ENCODE measurements at regions not wholly inside any gene's neighbourhood (a gene's known extent, or its start where the extent isn't known, plus 50 kb on each side); places are given as distances from the start of the nearest gene placed in this dataset.

- Histone ChIP-seq H3K27me3 (replicated peaks) (no peaks in the 10 kb centered on the region), H3K36me3 (replicated peaks) (no peaks in the 10 kb centered on the region), H3K27ac (no peak overlapping the region), H3K4me3 (ENCODE audit: low read depth, low read length) (no peak overlapping the region)
- in situ Hi-C loops (cut with HindIII; ENCODE audit: low pct_ligation_motif_present, low sequenced_read_pairs), result no loop called here
- DNase-seq, result no peak
- TF ChIP-seq, protein P1, sequence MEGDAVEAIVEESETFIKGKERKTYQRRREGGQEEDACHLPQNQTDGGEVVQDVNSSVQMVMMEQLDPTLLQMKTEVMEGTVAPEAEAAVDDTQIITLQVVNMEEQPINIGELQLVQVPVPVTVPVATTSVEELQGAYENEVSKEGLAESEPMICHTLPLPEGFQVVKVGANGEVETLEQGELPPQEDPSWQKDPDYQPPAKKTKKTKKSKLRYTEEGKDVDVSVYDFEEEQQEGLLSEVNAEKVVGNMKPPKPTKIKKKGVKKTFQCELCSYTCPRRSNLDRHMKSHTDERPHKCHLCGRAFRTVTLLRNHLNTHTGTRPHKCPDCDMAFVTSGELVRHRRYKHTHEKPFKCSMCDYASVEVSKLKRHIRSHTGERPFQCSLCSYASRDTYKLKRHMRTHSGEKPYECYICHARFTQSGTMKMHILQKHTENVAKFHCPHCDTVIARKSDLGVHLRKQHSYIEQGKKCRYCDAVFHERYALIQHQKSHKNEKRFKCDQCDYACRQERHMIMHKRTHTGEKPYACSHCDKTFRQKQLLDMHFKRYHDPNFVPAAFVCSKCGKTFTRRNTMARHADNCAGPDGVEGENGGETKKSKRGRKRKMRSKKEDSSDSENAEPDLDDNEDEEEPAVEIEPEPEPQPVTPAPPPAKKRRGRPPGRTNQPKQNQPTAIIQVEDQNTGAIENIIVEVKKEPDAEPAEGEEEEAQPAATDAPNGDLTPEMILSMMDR (IDR thresholded peaks at IDR 0.05; ENCODE audit: low read depth, low read length, missing control alignments), result no peak
These were observed 161.8 kb downstream of the CASP12 start for GRCh38 chr11:104736502-104736901.

GRCh38 chr11:104734998-104735397, 163.3 kb downstream of the CASP12 start:
- H3K4me3 ChIP-seq (ENCODE audit: low read depth, low read length), result no peak overlapping the region
- TF ChIP-seq, protein P1 (IDR thresholded peaks at IDR 0.05; ENCODE audit: low read depth, low read length, missing control alignments), result no peak
- no peak for DNase-seq
- H3K36me3 ChIP-seq (replicated peaks), result no peaks in the 10 kb centered on the region
- H3K27ac ChIP-seq, result no peak overlapping the region
- H3K27me3 ChIP-seq (replicated peaks), result no peaks in the 10 kb centered on the region
- in situ Hi-C loops (cut with HindIII; ENCODE audit: low pct_ligation_motif_present, low sequenced_read_pairs), result no loop called here

DNA sequence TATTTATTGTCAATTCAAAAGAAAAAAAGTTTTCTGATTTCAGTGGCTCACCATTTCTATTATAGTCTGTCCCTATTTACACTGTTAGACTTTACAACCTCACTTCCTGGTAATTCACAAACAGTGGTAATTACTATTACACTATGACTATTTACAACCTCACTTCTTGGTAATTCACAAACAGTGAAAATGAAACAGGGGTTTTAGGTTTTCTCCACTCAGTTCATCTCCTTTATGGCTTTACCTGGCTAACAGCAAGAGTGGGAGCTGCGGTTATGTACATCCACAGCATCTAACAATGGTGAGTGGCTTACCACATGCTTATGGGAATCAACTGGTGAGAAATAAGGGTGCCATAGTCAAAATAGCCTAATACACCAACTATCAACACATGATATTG, 166.4 kb downstream of the CASP12 start:
- no peak overlapping the region for H3K4me3 ChIP-seq (ENCODE audit: low read depth, low read length)
- TF ChIP-seq, protein P1 (IDR thresholded peaks at IDR 0.05; ENCODE audit: low read depth, low read length, missing control alignments), result no peak
- no peak overlapping the region for H3K27ac ChIP-seq
- no peak for DNase-seq
- in situ Hi-C loops (cut with HindIII; ENCODE audit: low pct_ligation_motif_present, low sequenced_read_pairs), result no loop called here
- H3K36me3 ChIP-seq (replicated peaks), result no peaks in the 10 kb centered on the region
- no peaks in the 10 kb centered on the region for H3K27me3 ChIP-seq (replicated peaks)

DNA sequence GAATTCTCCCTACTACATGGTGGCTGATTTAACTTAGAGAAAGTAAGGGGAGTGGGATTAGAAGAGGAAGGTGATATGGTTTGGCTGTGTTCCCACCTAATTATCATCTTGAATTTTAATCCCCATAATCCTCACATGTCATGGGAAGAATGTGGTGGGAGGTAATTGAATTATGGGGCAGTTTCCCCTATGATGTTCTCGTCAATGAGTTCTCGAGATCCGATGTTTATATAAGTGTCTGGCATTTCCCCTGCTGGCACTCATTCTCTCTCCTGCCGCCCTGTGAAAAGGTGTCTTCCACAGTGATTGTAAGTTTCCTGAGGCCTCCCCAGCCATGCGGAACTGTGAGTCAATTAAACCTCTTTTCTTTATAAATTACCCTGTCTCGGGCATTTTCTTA, 169.3 kb downstream of the CASP12 start:
- in situ Hi-C loops (cut with HindIII; ENCODE audit: low pct_ligation_motif_present, low sequenced_read_pairs), result no loop called here
- no peaks in the 10 kb centered on the region for H3K36me3 ChIP-seq (replicated peaks)
- no peak overlapping the region for H3K4me3 ChIP-seq (ENCODE audit: low read depth, low read length)
- no peaks in the 10 kb centered on the region for H3K27me3 ChIP-seq (replicated peaks)
- no peak overlapping the region for H3K27ac ChIP-seq
- DNase-seq, result no peak
- TF ChIP-seq, protein P1 (IDR thresholded peaks at IDR 0.05; ENCODE audit: low read depth, low read length, missing control alignments), result no peak

- in situ Hi-C loops (cut with HindIII; ENCODE audit: low pct_ligation_motif_present, low sequenced_read_pairs), result no loop called here
- DNase-seq, result no peak
- H3K27me3 ChIP-seq (replicated peaks), result no peaks in the 10 kb centered on the region
- no peak overlapping the region for H3K4me3 ChIP-seq (ENCODE audit: low read depth, low read length)
- TF ChIP-seq, protein P1 (IDR thresholded peaks at IDR 0.05; ENCODE audit: low read depth, low read length, missing control alignments), result no peak
- no peak overlapping the region for H3K27ac ChIP-seq
- H3K36me3 ChIP-seq (replicated peaks), result no peaks in the 10 kb centered on the region
These were observed 170.5 kb downstream of the CASP12 start for GRCh38 chr11:104727768-104728167.

- in situ Hi-C loops (cut with HindIII; ENCODE audit: low pct_ligation_motif_present, low sequenced_read_pairs), result no loop called here
- H3K4me3 ChIP-seq (ENCODE audit: low read depth, low read length), result no peak overlapping the region
- TF ChIP-seq, protein P1 (IDR thresholded peaks at IDR 0.05; ENCODE audit: low read depth, low read length, missing control alignments), result no peak
These were observed 171.2 kb downstream of the CASP12 start for GRCh38 chr11:104727095-104727494.

More at GRCh38 chr11:104727095-104727494, 171.2 kb downstream of the CASP12 start:
- Histone ChIP-seq H3K27ac (no peak overlapping the region), H3K36me3 (replicated peaks) (no peaks in the 10 kb centered on the region), H3K27me3 (replicated peaks) (no peaks in the 10 kb centered on the region)
- no peak for DNase-seq
